ENCODE measurements at regions not wholly inside any gene's neighbourhood (a gene's known extent, or its start where the extent isn't known, plus 50 kb on each side); places are given as distances from the start of the nearest gene placed in this dataset.
"Not testable (repeated sequence)": the region's sequence is repeated elsewhere in the genome, so short reads cannot be mapped to it uniquely, and the experiment has no call there.

- peak; percentile 85 for DNase-seq (ENCODE audit: low spot score)
Measured at GRCh38 chr12:127165567-127166392, 1101.2 kb upstream of the TMEM132C start.

- DNase-seq (ENCODE audit: low spot score), result no peak
Measured at GRCh38 chr12:127169321-127170181, 1097.4 kb upstream of the TMEM132C start.

- no peak for DNase-seq (ENCODE audit: low spot score)
Measured at GRCh38 chr12:127170226-127171180, 1096.5 kb upstream of the TMEM132C start.

GRCh38 chr12:127172861-127173260 lies 1094.1 kb upstream of the TMEM132C start:
- DNase-seq (ENCODE audit: low spot score), result no peak

- DNase-seq (ENCODE audit: low spot score), result not testable (repeated sequence)
Measured at GRCh38 chr12:127173971-127174370, 1093.0 kb upstream of the TMEM132C start.

- no peak for DNase-seq (ENCODE audit: low spot score)
Measured at GRCh38 chr12:127174881-127175280, 1092.1 kb upstream of the TMEM132C start.

GRCh38 chr12:127175361-127175760 lies 1091.6 kb upstream of the TMEM132C start:
- no peak for DNase-seq (ENCODE audit: low spot score)

- DNase-seq (ENCODE audit: low spot score), result no peak
Measured at GRCh38 chr12:127176804-127177203, 1090.2 kb upstream of the TMEM132C start.

GRCh38 chr12:127178052-127178451 lies 1088.9 kb upstream of the TMEM132C start:
- no peak for DNase-seq (ENCODE audit: low spot score)

- no peak for DNase-seq (ENCODE audit: low spot score)
Measured at GRCh38 chr12:127178463-127178862, 1088.5 kb upstream of the TMEM132C start.

GRCh38 chr12:127179176-127179575 lies 1087.8 kb upstream of the TMEM132C start:
- no peak for DNase-seq (ENCODE audit: low spot score)

GRCh38 chr12:127182018-127182417 lies 1085.0 kb upstream of the TMEM132C start:
- no peak for DNase-seq (ENCODE audit: low spot score)

GRCh38 chr12:127189992-127190391 lies 1077.0 kb upstream of the TMEM132C start:
- DNase-seq (ENCODE audit: low spot score), result no peak

- no peak for DNase-seq (ENCODE audit: low spot score)
Measured at GRCh38 chr12:127191129-127191528, 1075.8 kb upstream of the TMEM132C start.

GRCh38 chr12:127192391-127192790 lies 1074.6 kb upstream of the TMEM132C start:
- no peak for DNase-seq (ENCODE audit: low spot score)

GRCh38 chr12:127193341-127193740 lies 1073.6 kb upstream of the TMEM132C start:
- no peak for DNase-seq (ENCODE audit: low spot score)

GRCh38 chr12:127194176-127194575 lies 1072.8 kb upstream of the TMEM132C start:
- DNase-seq (ENCODE audit: low spot score), result no peak

GRCh38 chr12:127205781-127206555 lies 1061.0 kb upstream of the TMEM132C start:
- no peak for DNase-seq (ENCODE audit: low spot score)

- no peak for DNase-seq (ENCODE audit: low spot score)
Measured at GRCh38 chr12:127209318-127209717, 1057.7 kb upstream of the TMEM132C start.

- DNase-seq (ENCODE audit: low spot score), result no peak
Measured at GRCh38 chr12:127214186-127214585, 1052.8 kb upstream of the TMEM132C start.

GRCh38 chr12:127223011-127223410 lies 1044.0 kb upstream of the TMEM132C start:
- no peak for DNase-seq (ENCODE audit: low spot score)

Data from D341Med (cell line).